ENCODE measurements at regions not wholly inside any gene's neighbourhood (a gene's known extent, or its start where the extent isn't known, plus 50 kb on each side); places are given as distances from the start of the nearest gene placed in this dataset.
A peak's percentile ranks its signal among the peaks of the same experiment; 100 is the strongest.

- DNase-seq (ENCODE audit: low spot score): no peak
Observed at GRCh38 chr19:28883241-28883693, 329.7 kb downstream of the UQCRFS1 start.

GRCh38 chr19:28882818-28883217, 330.1 kb downstream of the UQCRFS1 start:
- DNase-seq (ENCODE audit: low spot score): no peak

GRCh38 chr19:28881616-28882015, 331.3 kb downstream of the UQCRFS1 start:
- DNase-seq (ENCODE audit: low spot score): no peak

GRCh38 chr19:28880735-28881401, 332.1 kb downstream of the UQCRFS1 start:
- DNase-seq (ENCODE audit: low spot score): no peak

GRCh38 chr19:28878862-28879566, 333.9 kb downstream of the UQCRFS1 start:
- DNase-seq (ENCODE audit: low spot score): peak; percentile 74

- no peak for DNase-seq (ENCODE audit: low spot score)
Observed at GRCh38 chr19:28876609-28877123, 336.3 kb downstream of the UQCRFS1 start.

GRCh38 chr19:28874742-28875141, 338.2 kb downstream of the UQCRFS1 start:
- no peak for DNase-seq (ENCODE audit: low spot score)

GRCh38 chr19:28873301-28873700, 339.6 kb downstream of the UQCRFS1 start:
- DNase-seq (ENCODE audit: low spot score): no peak

- no peak for DNase-seq (ENCODE audit: low spot score)
Observed at GRCh38 chr19:28871099-28871725, 341.7 kb downstream of the UQCRFS1 start.

GRCh38 chr19:28869459-28869858, 343.5 kb downstream of the UQCRFS1 start:
- no peak for DNase-seq (ENCODE audit: low spot score)

- no peak for DNase-seq (ENCODE audit: low spot score)
Observed at GRCh38 chr19:28868836-28869235, 344.1 kb downstream of the UQCRFS1 start.

- DNase-seq (ENCODE audit: low spot score): no peak
Observed at GRCh38 chr19:28867978-28868377, 345.0 kb downstream of the UQCRFS1 start.

- peak; percentile 51 for DNase-seq (ENCODE audit: low spot score)
Observed at GRCh38 chr19:28864577-28865042, 348.3 kb downstream of the UQCRFS1 start.

GRCh38 chr19:28864024-28864503, 348.9 kb downstream of the UQCRFS1 start:
- peak; percentile 2 for DNase-seq (ENCODE audit: low spot score)

GRCh38 chr19:28862238-28862637, 350.7 kb downstream of the UQCRFS1 start:
- no peak for DNase-seq (ENCODE audit: low spot score)

- no peak for DNase-seq (ENCODE audit: low spot score)
Observed at GRCh38 chr19:28859811-28860210, 353.1 kb downstream of the UQCRFS1 start.

GRCh38 chr19:28858933-28859332, 354.0 kb downstream of the UQCRFS1 start:
- DNase-seq (ENCODE audit: low spot score): no peak

GRCh38 chr19:28857967-28858366, 355.0 kb downstream of the UQCRFS1 start:
- no peak for DNase-seq (ENCODE audit: low spot score)

GRCh38 chr19:28855216-28855615, 357.7 kb downstream of the UQCRFS1 start:
- DNase-seq (ENCODE audit: low spot score): no peak

- no peak for DNase-seq (ENCODE audit: low spot score)
Observed at GRCh38 chr19:28847468-28847867, 365.5 kb downstream of the UQCRFS1 start.

- DNase-seq (ENCODE audit: low spot score): no peak
Observed at GRCh38 chr19:28846094-28846812, 366.7 kb downstream of the UQCRFS1 start.
